ENCODE measurements at regions not wholly inside any gene's neighbourhood (a gene's known extent, or its start where the extent isn't known, plus 50 kb on each side); places are given as distances from the start of the nearest gene placed in this dataset.
A peak's percentile ranks its signal among the peaks of the same experiment; 100 is the strongest.

DNA sequence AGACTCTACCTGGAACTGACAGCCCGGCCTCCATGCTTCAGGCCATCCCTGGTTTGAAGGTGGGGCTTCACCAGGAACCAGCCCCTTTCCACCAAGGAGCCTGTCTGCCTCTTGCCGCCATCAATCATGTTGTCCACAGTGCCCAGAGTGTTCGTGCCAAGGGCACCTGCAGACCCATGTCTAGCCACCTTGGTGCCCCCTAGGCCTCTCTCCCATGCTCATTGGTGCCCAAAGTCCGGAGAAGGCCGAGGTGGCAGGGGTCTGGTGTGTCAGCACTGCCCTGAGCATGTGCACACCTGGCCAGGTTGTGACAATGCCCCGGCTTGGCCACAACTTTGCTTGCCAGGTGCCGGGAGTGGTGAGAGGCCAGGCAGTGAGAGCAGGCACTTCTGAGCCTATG lies 114.8 kb downstream of the COPS8 start:
- Histone ChIP-seq H3K4me1 (peaks cover 21% of the 10 kb centered on the region), H3K36me3 (no peaks in the 10 kb centered on the region), H3K27ac (replicated peaks) (no peak overlapping the region), H3K9me3 (replicated peaks) (no peaks in the 10 kb centered on the region), H3K27me3 (ENCODE audit: low read depth) (no peaks in the 10 kb centered on the region), H3K4me3 (no peak overlapping the region)
- TF ChIP-seq, protein P1, sequence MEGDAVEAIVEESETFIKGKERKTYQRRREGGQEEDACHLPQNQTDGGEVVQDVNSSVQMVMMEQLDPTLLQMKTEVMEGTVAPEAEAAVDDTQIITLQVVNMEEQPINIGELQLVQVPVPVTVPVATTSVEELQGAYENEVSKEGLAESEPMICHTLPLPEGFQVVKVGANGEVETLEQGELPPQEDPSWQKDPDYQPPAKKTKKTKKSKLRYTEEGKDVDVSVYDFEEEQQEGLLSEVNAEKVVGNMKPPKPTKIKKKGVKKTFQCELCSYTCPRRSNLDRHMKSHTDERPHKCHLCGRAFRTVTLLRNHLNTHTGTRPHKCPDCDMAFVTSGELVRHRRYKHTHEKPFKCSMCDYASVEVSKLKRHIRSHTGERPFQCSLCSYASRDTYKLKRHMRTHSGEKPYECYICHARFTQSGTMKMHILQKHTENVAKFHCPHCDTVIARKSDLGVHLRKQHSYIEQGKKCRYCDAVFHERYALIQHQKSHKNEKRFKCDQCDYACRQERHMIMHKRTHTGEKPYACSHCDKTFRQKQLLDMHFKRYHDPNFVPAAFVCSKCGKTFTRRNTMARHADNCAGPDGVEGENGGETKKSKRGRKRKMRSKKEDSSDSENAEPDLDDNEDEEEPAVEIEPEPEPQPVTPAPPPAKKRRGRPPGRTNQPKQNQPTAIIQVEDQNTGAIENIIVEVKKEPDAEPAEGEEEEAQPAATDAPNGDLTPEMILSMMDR (IDR thresholded peaks at IDR 0.05; ENCODE audit: borderline replicate concordance): no peak
- no peak for DNase-seq
- intact Hi-C loops (cut with micrococcal nuclease): no loop called here

DNA sequence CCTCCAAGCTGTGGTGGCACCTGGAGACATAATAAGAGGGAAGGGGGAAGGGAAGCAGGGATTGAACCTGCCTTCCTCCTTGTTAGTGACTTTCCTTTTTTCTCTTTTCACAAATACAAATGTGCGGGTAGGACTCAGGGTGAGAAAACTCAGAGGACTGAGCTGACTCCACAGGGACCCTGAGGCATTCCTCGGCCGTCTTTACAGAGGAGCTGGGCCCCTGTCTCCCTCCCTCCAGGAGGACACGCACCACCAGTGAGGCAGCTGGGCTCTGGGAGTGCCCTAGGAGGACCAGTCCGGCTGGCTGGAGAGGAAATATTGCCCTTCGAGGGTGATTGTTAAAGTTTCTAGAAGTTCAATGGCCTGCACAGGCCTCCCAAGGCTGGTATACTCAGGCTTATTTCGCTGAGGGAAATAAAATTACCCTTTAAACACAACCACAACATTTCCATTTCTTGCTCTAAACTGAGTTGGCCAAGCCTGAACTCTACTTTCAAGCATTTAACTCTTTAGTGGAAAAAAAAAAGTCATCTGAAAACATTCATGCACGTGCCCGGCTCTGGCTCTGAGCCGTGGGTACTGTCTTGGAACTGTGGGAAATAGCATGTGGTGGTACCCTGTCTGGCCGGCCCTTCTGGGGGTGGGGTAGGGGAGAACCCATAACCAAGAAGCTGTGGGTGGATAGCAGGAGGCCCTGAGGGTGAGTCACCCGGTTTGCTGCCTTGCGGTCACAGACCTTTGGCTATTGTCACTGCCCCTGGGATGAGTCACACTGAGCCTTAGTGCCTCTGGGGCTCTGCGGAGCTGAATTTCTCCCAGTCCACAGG lies 116.0 kb downstream of the COPS8 start:
- no peaks in the 10 kb centered on the region for H3K36me3 ChIP-seq
- no peak for DNase-seq
- H3K27ac ChIP-seq (replicated peaks): peak overlapping the region; percentile 33
- peaks cover 32% of the 10 kb centered on the region for H3K4me1 ChIP-seq
- intact Hi-C loops (cut with micrococcal nuclease): no loop called here
- no peak overlapping the region for H3K4me3 ChIP-seq
- H3K27me3 ChIP-seq (ENCODE audit: low read depth): no peaks in the 10 kb centered on the region
- no peaks in the 10 kb centered on the region for H3K9me3 ChIP-seq (replicated peaks)
- TF ChIP-seq, protein P1 (IDR thresholded peaks at IDR 0.05; ENCODE audit: borderline replicate concordance): no peak

DNA sequence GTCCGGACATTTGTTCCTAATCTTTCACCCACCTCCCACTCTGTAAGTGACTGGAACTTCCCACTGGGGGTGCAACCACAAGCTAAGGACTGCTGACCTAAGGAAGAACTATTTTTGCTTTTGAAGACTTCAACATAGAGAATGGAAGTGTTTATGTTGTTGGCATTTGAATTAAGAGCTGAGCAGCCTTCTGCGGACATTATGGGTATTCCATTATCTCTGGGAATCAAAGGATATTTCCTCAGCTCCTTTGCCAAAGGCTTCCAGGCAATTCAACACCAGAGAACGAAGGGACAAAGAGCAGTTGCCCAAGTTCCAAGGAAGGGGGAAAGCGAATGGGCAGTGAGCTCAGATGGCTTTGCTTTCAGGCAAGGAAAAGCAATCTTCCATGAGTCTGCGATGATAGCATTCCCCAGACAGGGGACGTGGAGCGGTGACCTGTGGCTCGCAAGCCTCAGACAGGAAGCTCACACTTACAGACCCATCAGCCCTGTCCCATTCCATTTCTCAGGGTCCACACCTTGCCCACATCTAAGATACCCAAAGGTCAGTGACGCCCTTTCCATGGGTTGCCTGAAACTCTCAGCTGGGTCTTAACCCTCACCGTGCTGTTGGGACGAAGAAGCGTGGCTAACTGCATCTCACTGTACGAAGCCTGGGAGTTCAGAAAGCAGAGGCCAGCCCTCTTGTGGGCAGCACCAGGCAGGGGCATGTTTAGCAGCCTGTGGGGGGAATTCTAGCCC lies 116.8 kb downstream of the COPS8 start:
- H3K27ac ChIP-seq (replicated peaks): peak overlapping the region; percentile 33
- H3K27me3 ChIP-seq (ENCODE audit: low read depth): no peaks in the 10 kb centered on the region
- no peak overlapping the region for H3K4me3 ChIP-seq
- peaks cover 40% of the 10 kb centered on the region for H3K4me1 ChIP-seq
- no peaks in the 10 kb centered on the region for H3K36me3 ChIP-seq
- H3K9me3 ChIP-seq (replicated peaks): no peaks in the 10 kb centered on the region
- no peak for DNase-seq
- intact Hi-C loops (cut with micrococcal nuclease): no loop called here
- TF ChIP-seq, protein P1 (IDR thresholded peaks at IDR 0.05; ENCODE audit: borderline replicate concordance): no peak

DNA sequence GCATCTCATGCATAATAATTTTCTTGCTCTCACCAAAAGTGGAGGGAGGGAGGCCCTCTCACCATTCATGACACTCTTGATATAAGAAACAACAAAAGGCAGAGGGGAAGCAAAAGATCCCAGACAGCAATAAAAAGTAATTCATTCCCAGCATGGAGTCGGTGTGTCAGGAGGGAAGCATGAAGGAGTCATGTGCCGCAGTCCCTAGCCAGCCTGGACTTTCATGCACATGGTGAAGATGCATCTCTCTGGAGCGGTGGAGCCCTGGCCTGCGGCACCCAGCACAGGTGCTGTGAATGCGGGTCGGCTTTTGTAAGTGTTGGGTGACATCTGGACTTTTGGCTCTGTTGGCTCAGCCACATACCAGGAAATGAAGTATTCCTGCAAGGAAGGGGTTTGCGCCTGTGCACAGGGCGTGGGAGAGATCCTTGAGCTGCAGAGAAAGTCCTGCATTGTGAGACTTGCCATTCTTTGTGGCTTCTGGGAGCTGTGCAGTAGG lies 119.4 kb downstream of the COPS8 start:
- intact Hi-C loops (cut with micrococcal nuclease): no loop called here
- TF ChIP-seq, protein P1 (IDR thresholded peaks at IDR 0.05; ENCODE audit: borderline replicate concordance): no peak
- Histone ChIP-seq H3K27ac (replicated peaks) (peak overlapping the region; percentile 78), H3K4me3 (no peak overlapping the region), H3K9me3 (replicated peaks) (no peaks in the 10 kb centered on the region), H3K36me3 (no peaks in the 10 kb centered on the region), H3K27me3 (ENCODE audit: low read depth) (no peaks in the 10 kb centered on the region), H3K4me1 (peaks cover 50% of the 10 kb centered on the region)
- no peak for DNase-seq

DNA sequence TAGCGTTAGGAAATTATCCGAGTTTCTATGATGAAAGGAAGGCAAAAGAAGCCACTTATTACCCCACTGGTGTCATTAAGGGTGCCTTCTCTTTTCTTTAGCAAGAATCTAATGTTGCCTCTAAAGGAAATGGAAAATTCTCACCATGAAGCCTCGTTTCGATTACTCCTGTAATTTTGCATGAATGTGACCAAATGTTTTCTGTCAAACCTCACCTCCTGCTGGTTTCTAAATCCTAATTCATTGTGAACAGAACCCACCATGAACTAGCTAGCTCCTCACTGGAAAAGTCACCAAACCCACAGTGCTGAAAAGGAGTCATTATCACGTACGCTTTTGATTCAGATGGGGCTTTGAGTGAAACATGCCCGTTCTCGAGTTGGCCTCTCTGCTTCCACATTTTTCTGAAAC lies 119.9 kb downstream of the COPS8 start:
- no peaks in the 10 kb centered on the region for H3K27me3 ChIP-seq (ENCODE audit: low read depth)
- TF ChIP-seq, protein P1 (IDR thresholded peaks at IDR 0.05; ENCODE audit: borderline replicate concordance): no peak
- no peaks in the 10 kb centered on the region for H3K9me3 ChIP-seq (replicated peaks)
- peaks cover 55% of the 10 kb centered on the region for H3K4me1 ChIP-seq
- intact Hi-C loops (cut with micrococcal nuclease): no loop called here
- no peak for DNase-seq
- peak overlapping the region; percentile 78 for H3K27ac ChIP-seq (replicated peaks)
- no peaks in the 10 kb centered on the region for H3K36me3 ChIP-seq
- no peak overlapping the region for H3K4me3 ChIP-seq

Measured in left ventricle myocardium inferior (tissue), 1 donor.